ENCODE measurements at regions not wholly inside any gene's neighbourhood (a gene's known extent, or its start where the extent isn't known, plus 50 kb on each side); places are given as distances from the start of the nearest gene placed in this dataset.

DNA sequence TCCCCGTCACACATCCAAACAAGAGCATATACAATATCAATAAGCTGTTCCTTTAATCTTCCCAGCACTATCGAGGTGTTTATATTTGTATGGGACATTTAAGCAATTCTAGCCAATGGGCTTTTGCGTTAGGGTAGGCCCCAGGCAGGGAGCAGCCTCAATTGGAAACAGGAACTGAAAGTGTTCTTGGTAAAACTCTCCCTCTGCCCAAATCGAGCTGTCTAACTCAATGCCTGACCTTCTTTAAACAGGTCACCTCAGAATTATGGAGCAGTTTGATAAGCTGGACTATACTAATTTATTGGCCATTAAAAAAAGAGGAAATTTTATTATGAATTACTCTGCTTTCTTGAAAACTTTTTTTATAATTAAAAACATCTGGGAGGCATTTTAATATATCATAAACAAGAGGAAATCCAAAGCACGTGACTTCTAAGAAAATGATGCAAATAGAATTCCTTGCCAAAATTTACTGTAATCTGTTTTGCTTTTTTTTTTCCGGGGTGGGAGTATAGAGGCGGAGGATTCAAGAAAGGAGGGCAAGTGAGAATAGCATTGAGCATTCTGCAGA lies 498.1 kb downstream of the LMO4 start:
- Histone ChIP-seq H3K4me1 (no peaks in the 10 kb centered on the region), H3K9me3 (no peaks in the 10 kb centered on the region), H3K27ac (no peak overlapping the region), H3K4me3 (peak overlapping the region in 2 of 4 donors; percentile 4 to 16), H3K27me3 (no peaks in the 10 kb centered on the region), H3K36me3 (no peaks in the 10 kb centered on the region)
- TF ChIP-seq, protein P1, sequence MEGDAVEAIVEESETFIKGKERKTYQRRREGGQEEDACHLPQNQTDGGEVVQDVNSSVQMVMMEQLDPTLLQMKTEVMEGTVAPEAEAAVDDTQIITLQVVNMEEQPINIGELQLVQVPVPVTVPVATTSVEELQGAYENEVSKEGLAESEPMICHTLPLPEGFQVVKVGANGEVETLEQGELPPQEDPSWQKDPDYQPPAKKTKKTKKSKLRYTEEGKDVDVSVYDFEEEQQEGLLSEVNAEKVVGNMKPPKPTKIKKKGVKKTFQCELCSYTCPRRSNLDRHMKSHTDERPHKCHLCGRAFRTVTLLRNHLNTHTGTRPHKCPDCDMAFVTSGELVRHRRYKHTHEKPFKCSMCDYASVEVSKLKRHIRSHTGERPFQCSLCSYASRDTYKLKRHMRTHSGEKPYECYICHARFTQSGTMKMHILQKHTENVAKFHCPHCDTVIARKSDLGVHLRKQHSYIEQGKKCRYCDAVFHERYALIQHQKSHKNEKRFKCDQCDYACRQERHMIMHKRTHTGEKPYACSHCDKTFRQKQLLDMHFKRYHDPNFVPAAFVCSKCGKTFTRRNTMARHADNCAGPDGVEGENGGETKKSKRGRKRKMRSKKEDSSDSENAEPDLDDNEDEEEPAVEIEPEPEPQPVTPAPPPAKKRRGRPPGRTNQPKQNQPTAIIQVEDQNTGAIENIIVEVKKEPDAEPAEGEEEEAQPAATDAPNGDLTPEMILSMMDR (IDR thresholded peaks at IDR 0.05), result no peak
- no peak for TF ChIP-seq POLR2A (IDR thresholded peaks at IDR 0.05)
- intact Hi-C loops (cut with DNase I), result no loop called here
- DNase-seq, result no peak
- 38 to 40% methylated on average over 7 of the region's 7 CpGs for WGBS, 2 donors

- no peak for DNase-seq
- intact Hi-C loops (cut with DNase I), result no loop called here
- no peak overlapping the region for H3K27ac ChIP-seq
- H3K4me1 ChIP-seq, result no peaks in the 10 kb centered on the region
- no peak overlapping the region for H3K4me3 ChIP-seq
- H3K9me3 ChIP-seq, result no peaks in the 10 kb centered on the region
- 85 to 86% methylated on average over 4 of the region's 4 CpGs for WGBS, 2 donors
- TF ChIP-seq, protein P1 (IDR thresholded peaks at IDR 0.05), result no peak
- no peak for TF ChIP-seq POLR2A (IDR thresholded peaks at IDR 0.05)
- H3K27me3 ChIP-seq, result no peaks in the 10 kb centered on the region
- no peaks in the 10 kb centered on the region for H3K36me3 ChIP-seq
Observed at GRCh38 chr1:87829360-87829759, 500.7 kb downstream of the LMO4 start.

- 65 to 69% methylated on average over 1 of the region's 1 CpG for WGBS, 2 donors
- Histone ChIP-seq H3K36me3 (no peaks in the 10 kb centered on the region), H3K27me3 (no peaks in the 10 kb centered on the region), H3K4me1 (peaks cover 0 to 4% (median 0%) of the 10 kb centered on the region in 3 donors), H3K4me3 (no peak overlapping the region), H3K9me3 (no peaks in the 10 kb centered on the region), H3K27ac (no peak overlapping the region)
- TF ChIP-seq, protein P1 (IDR thresholded peaks at IDR 0.05), result no peak
- no peak for DNase-seq
- intact Hi-C loops (cut with DNase I), result no loop called here
Observed at GRCh38 chr1:87830432-87830978, 501.8 kb downstream of the LMO4 start.

DNA sequence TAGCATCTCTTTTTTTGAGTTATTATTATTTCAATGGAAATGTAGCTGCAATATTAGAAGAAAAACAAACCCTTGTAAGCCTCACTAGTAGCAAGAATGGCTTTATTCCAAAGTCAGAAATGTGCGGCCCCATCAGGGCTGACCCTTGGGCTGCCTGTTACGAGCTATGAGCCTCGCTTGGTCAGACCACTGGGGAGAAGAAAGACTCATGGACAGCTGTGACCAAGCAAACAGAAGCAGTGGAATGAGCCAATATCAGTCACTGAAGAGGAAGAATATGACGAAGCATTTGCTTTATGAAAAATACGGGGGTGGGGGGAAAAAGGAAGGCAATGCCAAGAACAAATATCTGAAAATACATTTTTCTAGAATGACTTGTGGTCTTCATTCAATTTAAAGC lies 504.5 kb downstream of the LMO4 start:
- DNase-seq, result no peak
- Histone ChIP-seq H3K4me1 (peaks cover 0 to 4% (median 0%) of the 10 kb centered on the region in 3 donors), H3K4me3 (no peak overlapping the region), H3K36me3 (no peaks in the 10 kb centered on the region), H3K27me3 (no peaks in the 10 kb centered on the region), H3K9me3 (no peaks in the 10 kb centered on the region), H3K27ac (no peak overlapping the region)
- intact Hi-C loops (cut with DNase I), result no loop called here
- no peak for TF ChIP-seq POLR2A (IDR thresholded peaks at IDR 0.05)
- TF ChIP-seq, protein P1 (IDR thresholded peaks at IDR 0.05), result no peak
- WGBS, 2 donors, result 52 to 70% methylated on average over 5 of the region's 5 CpGs

GRCh38 chr1:87834151-87834550 lies 505.5 kb downstream of the LMO4 start:
- intact Hi-C loops (cut with DNase I), result no loop called here
- DNase-seq, result no peak
- Histone ChIP-seq H3K4me1 (peaks cover 0 to 4% (median 0%) of the 10 kb centered on the region in 3 donors), H3K9me3 (no peaks in the 10 kb centered on the region), H3K4me3 (no peak overlapping the region), H3K27ac (no peak overlapping the region), H3K36me3 (no peaks in the 10 kb centered on the region), H3K27me3 (no peaks in the 10 kb centered on the region)
- WGBS, 2 donors, result 75 to 78% methylated on average over 4 of the region's 4 CpGs
- TF ChIP-seq, protein P1 (IDR thresholded peaks at IDR 0.05), result no peak
- no peak for TF ChIP-seq POLR2A (IDR thresholded peaks at IDR 0.05)
